A673 (cell line): ENCODE measurements at regions not wholly inside any gene's neighbourhood (a gene's known extent, or its start where the extent isn't known, plus 50 kb on each side); places are given as distances from the start of the nearest gene placed in this dataset.

ENCODE experiments used
- EZH2 ChIP-seq: fragments of 200-600 bp; sonication (generic); IDR thresholded peaks from 2 replicates; pipeline ENCODE4 v1.6.1; 2017; ENCODE audit warnings: borderline replicate concordance, low read depth, mild to moderate bottlenecking, mixed read lengths, antibody characterized with exemption, low read length; ENCODE audit not compliant: poor library complexity, severe bottlenecking
- TF ChIP-seq, protein P1 (sequence below): fragments of 300-800, 200-600 bp; sonication (generic); conservative IDR thresholded peaks from 2 replicates; pipeline ENCODE4 v1.5.1; 2017; ENCODE audit warnings: low read depth, mild to moderate bottlenecking, antibody characterized with exemption, low read length, moderate library complexity, mixed read lengths

DNA sequence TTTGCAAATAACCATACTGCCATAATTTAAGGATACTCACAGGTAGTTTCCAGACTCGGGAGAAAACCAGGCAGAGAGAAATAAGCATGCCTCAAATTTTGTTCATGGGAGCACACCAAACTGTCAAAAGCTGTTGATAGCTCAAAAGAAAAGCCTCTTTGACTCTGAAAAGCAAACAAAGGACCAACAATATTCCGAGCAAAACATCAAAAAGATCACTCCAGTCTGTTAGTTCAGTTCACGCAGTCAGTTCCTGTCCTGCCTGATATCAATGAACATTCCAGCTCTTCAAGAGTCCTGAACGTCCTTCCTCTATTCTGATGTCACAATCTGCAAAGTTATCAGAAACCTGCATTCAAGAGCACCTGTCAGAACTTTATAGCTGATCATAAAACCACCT lies 78.7 kb downstream of the RRM2 start:
- TF ChIP-seq, protein P1, sequence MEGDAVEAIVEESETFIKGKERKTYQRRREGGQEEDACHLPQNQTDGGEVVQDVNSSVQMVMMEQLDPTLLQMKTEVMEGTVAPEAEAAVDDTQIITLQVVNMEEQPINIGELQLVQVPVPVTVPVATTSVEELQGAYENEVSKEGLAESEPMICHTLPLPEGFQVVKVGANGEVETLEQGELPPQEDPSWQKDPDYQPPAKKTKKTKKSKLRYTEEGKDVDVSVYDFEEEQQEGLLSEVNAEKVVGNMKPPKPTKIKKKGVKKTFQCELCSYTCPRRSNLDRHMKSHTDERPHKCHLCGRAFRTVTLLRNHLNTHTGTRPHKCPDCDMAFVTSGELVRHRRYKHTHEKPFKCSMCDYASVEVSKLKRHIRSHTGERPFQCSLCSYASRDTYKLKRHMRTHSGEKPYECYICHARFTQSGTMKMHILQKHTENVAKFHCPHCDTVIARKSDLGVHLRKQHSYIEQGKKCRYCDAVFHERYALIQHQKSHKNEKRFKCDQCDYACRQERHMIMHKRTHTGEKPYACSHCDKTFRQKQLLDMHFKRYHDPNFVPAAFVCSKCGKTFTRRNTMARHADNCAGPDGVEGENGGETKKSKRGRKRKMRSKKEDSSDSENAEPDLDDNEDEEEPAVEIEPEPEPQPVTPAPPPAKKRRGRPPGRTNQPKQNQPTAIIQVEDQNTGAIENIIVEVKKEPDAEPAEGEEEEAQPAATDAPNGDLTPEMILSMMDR, result no peak
- TF ChIP-seq EZH2, result no peak
